ENCODE measurements at regions not wholly inside any gene's neighbourhood (a gene's known extent, or its start where the extent isn't known, plus 50 kb on each side); places are given as distances from the start of the nearest gene placed in this dataset.
"Not testable (repeated sequence)": the region's sequence is repeated elsewhere in the genome, so short reads cannot be mapped to it uniquely, and the experiment has no call there.

- TF ChIP-seq, protein P1, sequence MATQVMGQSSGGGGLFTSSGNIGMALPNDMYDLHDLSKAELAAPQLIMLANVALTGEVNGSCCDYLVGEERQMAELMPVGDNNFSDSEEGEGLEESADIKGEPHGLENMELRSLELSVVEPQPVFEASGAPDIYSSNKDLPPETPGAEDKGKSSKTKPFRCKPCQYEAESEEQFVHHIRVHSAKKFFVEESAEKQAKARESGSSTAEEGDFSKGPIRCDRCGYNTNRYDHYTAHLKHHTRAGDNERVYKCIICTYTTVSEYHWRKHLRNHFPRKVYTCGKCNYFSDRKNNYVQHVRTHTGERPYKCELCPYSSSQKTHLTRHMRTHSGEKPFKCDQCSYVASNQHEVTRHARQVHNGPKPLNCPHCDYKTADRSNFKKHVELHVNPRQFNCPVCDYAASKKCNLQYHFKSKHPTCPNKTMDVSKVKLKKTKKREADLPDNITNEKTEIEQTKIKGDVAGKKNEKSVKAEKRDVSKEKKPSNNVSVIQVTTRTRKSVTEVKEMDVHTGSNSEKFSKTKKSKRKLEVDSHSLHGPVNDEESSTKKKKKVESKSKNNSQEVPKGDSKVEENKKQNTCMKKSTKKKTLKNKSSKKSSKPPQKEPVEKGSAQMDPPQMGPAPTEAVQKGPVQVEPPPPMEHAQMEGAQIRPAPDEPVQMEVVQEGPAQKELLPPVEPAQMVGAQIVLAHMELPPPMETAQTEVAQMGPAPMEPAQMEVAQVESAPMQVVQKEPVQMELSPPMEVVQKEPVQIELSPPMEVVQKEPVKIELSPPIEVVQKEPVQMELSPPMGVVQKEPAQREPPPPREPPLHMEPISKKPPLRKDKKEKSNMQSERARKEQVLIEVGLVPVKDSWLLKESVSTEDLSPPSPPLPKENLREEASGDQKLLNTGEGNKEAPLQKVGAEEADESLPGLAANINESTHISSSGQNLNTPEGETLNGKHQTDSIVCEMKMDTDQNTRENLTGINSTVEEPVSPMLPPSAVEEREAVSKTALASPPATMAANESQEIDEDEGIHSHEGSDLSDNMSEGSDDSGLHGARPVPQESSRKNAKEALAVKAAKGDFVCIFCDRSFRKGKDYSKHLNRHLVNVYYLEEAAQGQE (IDR thresholded peaks at IDR 0.05) = not testable (repeated sequence)
- not testable (repeated sequence) for TF ChIP-seq CTCF (IDR thresholded peaks at IDR 0.05; ENCODE audit: low read depth, low read length, missing input control)
- TF ChIP-seq, protein P2, sequence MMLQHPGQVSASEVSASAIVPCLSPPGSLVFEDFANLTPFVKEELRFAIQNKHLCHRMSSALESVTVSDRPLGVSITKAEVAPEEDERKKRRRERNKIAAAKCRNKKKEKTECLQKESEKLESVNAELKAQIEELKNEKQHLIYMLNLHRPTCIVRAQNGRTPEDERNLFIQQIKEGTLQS (IDR thresholded peaks at IDR 0.05) = not testable (repeated sequence)
These were observed 178.3 kb upstream of the C1orf174 start for GRCh38 chr1:4078091-4078962.
